Keratinocyte (primary cell): ENCODE measurements at regions not wholly inside any gene's neighbourhood (a gene's known extent, or its start where the extent isn't known, plus 50 kb on each side); places are given as distances from the start of the nearest gene placed in this dataset.

ENCODE experiments used
- EZH2 ChIP-seq: IDR thresholded peaks from one replicate; pipeline ENCODE4 v1.6.1; 2012; ENCODE audit warnings: inconsistent platforms, mild to moderate bottlenecking, low read length, moderate library complexity
- TF ChIP-seq, protein P1 (sequence below), 3 experiments: IDR thresholded peaks in 1 of 3; conservative IDR thresholded peaks in 1 of 3; optimal IDR thresholded peaks in 1 of 3; 2 replicates in 2 of 3; 3 replicates in 1 of 3; pipeline versions ENCODE3 to v1.5.1; 2011; ENCODE audit warnings: low read length in 3 of 3, mild to moderate bottlenecking in 3 of 3, moderate library complexity in 2 of 3, control low read depth in 1 of 3, inconsistent platforms in 1 of 3; ENCODE audit not compliant: insufficient read depth in 2 of 3; ENCODE audit errors: extremely low read depth in 1 of 3

DNA sequence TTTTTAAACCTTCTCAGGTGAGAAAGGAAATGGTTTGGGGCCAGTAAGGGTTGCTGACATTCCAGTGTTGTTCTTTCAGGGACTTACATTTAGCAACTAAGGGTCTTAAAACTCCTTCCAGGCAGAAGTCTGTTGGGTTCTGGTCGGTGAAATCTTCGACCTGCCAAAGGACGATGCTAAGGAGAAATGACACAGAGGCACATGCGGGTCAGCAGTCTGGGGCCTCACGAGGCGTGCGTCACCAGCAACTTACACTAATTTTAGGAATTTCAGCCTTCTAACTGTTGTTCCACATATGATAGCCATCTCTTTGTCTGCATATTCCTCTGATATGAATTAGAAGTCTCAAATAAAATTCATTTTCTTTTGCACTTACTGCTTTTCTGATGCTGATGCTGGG lies 64.1 kb upstream of the TMEM108 start:
- TF ChIP-seq, protein P1, sequence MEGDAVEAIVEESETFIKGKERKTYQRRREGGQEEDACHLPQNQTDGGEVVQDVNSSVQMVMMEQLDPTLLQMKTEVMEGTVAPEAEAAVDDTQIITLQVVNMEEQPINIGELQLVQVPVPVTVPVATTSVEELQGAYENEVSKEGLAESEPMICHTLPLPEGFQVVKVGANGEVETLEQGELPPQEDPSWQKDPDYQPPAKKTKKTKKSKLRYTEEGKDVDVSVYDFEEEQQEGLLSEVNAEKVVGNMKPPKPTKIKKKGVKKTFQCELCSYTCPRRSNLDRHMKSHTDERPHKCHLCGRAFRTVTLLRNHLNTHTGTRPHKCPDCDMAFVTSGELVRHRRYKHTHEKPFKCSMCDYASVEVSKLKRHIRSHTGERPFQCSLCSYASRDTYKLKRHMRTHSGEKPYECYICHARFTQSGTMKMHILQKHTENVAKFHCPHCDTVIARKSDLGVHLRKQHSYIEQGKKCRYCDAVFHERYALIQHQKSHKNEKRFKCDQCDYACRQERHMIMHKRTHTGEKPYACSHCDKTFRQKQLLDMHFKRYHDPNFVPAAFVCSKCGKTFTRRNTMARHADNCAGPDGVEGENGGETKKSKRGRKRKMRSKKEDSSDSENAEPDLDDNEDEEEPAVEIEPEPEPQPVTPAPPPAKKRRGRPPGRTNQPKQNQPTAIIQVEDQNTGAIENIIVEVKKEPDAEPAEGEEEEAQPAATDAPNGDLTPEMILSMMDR (optimal IDR thresholded peaks at IDR 0.05 in 1 of 3, IDR thresholded peaks at IDR 0.05 in 1 of 3, conservative IDR thresholded peaks at IDR 0.05 in 1 of 3; ENCODE audit: extremely low read depth in 1 of 3, insufficient read depth in 2 of 3, low read length in 3 of 3): no peak
- TF ChIP-seq EZH2: no peak
